ENCODE measurements at regions not wholly inside any gene's neighbourhood (a gene's known extent, or its start where the extent isn't known, plus 50 kb on each side); places are given as distances from the start of the nearest gene placed in this dataset.
"Not testable (repeated sequence)": the region's sequence is repeated elsewhere in the genome, so short reads cannot be mapped to it uniquely, and the experiment has no call there.

DNA sequence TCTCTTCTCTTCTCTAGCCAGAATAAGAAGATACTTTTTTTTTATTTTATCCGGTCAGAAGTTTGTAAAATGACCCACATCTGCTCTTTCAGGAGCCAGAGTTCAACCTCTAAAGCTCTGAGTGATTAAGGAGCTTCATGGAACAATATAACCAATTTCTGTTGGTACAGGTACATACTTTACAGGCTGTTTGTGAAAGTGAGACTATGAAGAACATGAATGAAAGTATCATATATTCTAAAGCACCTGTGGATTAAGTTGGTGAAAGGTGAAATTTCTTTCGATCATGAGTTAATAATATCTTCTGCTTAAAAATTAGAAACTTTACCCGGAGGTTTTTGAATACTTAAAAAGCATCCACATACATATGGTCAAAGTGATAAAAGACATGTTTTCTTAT is 65.2 kb downstream of the DMRT2 start:
- no peak for DNase-seq (ENCODE audit: low read depth in 2 of 2)

GRCh38 chr9:1117439-1117838 is 67.3 kb downstream of the DMRT2 start:
- no peak for DNase-seq (ENCODE audit: low read depth in 2 of 2)

GRCh38 chr9:1120500-1121165 is 70.5 kb downstream of the DMRT2 start:
- DNase-seq (ENCODE audit: low read depth in 2 of 2): no peak

DNA sequence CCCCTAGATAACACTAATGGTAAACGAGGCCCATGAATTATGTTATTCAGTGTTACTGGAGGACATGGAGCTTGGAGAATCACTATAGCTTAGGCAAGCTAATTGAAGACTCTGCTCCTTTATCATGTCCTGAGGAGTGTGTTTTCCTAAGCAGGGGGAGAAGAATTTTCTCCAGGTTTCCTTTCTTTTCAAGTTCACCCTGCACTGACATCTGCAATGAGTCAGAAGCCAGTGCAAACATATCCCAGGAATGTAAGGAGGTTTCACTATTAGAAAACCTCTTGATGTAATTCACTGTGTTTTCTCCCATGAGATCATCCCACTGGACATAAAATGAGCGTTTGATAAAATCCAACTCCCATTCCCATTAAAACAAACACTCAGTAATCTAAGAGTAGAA is 75.6 kb downstream of the DMRT2 start:
- DNase-seq (ENCODE audit: low read depth in 2 of 2): peak; percentile 20 to 30

DNA sequence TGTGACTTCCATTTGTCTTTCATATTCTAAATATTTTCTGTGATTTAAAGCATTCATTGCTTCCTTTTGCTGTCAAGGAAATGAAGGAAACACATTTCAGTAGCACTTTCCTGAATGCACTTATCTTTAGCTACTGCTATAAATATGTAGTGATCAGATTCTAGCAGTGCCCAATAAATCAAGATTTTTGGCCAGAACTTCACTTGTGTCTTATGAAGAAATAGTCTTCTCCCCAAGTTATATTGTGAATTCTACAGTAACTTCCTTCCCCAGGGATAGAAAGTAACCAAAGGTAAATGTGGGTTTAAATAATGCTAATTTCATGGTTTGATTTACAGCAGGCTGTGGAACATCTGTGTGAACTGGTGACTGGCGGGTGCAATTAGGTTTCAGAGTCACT is 77.9 kb downstream of the DMRT2 start:
- no peak for DNase-seq (ENCODE audit: low read depth in 2 of 2)

DNA sequence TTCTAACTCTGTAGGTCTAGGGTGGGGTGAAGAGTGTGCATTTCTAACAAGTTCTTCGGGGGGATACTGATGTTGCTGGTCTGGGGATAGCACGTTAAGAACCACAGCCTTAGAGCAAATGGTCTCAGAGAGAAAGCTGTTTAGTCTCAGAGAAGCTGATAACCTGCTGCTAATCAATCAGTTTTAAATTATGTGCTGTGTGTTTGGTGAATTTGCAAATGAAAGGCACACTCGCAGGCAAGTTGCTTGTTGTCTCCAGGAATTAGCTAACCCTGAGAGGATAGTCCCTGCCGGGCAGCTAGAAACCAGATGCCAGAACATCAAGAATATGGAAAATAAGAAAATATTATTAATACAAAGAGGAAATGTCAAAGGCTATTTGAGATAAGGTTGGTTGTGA is 79.2 kb downstream of the DMRT2 start:
- DNase-seq (ENCODE audit: low read depth in 2 of 2): no peak

- DNase-seq (ENCODE audit: low read depth in 2 of 2): no peak
Observed at GRCh38 chr9:1140057-1140456, 89.9 kb downstream of the DMRT2 start.

- no peak for DNase-seq (ENCODE audit: low read depth in 2 of 2)
Observed at GRCh38 chr9:1151691-1152090, 101.5 kb downstream of the DMRT2 start.

GRCh38 chr9:1152171-1152570 is 102.0 kb downstream of the DMRT2 start:
- no peak for DNase-seq (ENCODE audit: low read depth in 2 of 2)

GRCh38 chr9:1154739-1155138 is 104.6 kb downstream of the DMRT2 start:
- DNase-seq (ENCODE audit: low read depth in 2 of 2): no peak

GRCh38 chr9:1155602-1156001 is 105.4 kb downstream of the DMRT2 start:
- no peak for DNase-seq (ENCODE audit: low read depth in 2 of 2)

DNA sequence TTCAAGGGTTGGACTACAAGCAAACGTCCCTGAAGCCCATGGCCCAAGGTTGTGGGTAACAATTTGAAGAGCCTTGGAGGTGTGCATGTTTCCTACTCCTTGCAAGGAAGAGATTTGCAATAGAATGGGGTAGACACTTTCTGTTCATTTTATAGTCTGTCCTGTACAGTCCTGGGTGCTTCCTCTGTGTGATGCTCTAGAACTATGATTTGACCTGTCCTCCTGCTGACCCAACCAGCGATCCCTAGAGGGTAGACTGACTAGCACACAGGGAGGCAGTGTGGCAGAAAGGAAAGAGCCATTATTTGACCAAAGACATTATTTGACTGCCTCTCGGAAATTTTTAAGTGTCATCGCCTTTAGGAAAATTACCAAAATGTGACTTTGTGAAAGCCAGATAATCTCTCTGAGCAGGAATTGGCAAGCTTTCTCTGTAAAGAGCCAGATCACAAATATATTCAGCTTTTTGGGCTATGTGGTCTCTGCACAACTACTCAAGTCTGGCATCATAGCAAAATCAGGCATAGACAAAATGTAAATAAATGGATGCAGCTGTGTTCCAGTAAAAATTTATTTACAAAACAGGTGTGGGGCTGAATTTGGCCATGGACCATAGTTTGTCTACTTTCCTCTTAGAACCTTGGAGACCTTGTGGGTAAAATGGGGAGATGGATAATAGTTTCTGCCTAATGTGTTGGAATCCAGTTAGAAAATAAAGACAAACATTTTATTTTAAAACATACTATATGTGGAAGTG is 106.8 kb downstream of the DMRT2 start:
- DNase-seq (ENCODE audit: low read depth in 2 of 2): no peak

DNA sequence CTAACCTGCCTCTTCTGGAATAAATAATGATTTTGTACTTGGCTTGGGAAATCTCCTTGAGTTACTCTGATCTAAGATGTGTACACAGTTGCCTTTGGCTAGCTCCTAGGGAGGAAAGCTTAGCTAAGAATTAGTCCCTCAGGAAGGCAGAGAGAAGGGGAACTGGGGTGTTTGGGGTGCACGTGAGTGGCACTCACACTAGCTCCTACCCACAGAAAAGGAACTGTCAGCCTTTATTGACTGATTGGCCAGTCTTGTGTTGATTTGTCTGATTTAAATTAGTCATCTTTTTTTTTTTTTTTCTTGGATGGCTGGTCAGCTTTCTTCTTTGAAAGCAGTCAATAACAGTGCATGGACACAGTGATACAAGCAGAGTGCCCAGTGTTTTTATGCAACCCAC is 107.7 kb downstream of the DMRT2 start:
- DNase-seq (ENCODE audit: low read depth in 2 of 2): no peak

GRCh38 chr9:1170918-1171317 is 120.8 kb downstream of the DMRT2 start:
- no peak for DNase-seq (ENCODE audit: low read depth in 2 of 2)

GRCh38 chr9:1171546-1171945 is 121.4 kb downstream of the DMRT2 start:
- no peak for DNase-seq (ENCODE audit: low read depth in 2 of 2)

DNA sequence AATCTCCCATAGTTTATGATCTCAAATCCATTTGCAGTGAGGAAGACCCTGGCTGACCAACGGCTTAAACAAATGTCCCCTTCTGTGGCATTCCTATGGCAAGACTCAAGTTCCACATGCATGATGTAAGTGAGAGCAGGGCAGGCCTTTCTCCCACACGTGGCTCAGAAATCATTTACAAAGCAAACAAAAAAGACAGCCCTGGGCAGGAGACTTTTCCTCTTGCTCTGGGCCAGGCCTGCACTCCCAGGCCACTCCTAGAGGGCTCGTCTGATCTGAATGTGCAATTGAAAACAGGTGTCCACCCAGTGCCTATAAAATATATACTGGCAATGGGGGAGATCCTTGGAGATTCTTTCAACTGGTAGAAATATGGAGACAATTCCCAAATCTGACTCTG is 123.1 kb downstream of the DMRT2 start:
- DNase-seq (ENCODE audit: low read depth in 2 of 2): no peak

DNA sequence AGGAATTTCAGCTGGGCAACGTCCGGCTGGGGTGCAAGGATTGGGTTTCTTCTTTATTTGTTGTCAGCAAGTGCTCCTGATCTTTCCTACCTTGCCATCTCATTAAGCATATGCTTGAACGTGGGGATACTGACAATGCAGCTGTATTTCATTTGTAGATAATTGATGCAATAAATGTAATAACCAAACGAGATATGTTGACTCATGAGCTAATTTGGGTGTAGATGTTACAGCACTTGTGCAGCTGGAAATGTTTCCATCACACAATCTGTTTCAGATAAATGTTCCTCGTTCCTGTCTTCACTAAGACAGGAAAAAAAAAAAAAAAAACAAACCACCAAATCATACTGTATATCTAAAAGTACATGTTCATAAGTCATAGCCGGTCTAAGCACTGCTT is 123.8 kb downstream of the DMRT2 start:
- peak; percentile 68 to 72 for DNase-seq (ENCODE audit: low read depth in 2 of 2)

DNA sequence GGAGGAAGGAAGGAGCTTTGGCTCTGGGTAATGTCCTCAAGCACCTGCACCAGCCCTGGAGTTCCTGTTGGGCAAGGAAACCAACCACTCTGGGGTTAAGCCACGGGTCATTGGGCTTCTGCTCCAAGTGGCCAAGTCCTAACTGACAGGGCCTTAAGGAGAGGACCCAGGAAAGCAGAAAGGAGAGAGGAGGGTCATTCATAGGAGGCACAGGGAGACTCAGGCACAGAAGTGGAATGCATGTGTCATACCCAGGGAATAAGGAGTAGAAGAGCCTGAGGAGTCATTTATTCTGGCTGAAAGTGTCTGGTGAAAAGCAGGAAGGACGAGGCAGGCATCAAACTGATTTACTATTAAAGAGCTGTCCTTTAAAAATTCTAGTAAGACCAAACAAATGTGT is 129.2 kb downstream of the DMRT2 start:
- no peak for DNase-seq (ENCODE audit: low read depth in 2 of 2)

- DNase-seq (ENCODE audit: low read depth in 2 of 2): peak; percentile 35 to 36
Observed at GRCh38 chr9:1184146-1184545, 134.0 kb downstream of the DMRT2 start.

- not testable (repeated sequence) for DNase-seq (ENCODE audit: low read depth in 2 of 2)
Observed at GRCh38 chr9:1187137-1187536, 137.0 kb downstream of the DMRT2 start.

DNA sequence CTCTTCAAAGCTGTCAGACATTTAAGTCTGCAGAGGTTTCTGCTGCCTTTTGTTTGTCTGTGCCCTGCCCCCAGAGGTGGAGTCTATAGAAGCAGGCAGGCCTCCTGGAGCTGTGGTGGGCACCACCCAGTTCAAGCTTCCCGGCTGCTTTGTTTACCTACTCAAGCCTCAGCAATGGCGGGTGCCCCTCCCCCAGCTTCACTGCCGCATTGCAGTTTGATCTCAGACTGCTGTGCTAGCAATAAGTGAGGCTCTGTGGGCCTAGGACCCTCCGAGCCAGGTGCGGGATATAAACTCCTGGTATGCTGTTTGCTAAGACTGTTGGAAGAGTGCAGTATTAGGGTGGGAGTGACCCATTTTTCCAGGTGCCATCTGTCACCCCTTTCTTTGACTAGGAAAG is 145.5 kb downstream of the DMRT2 start:
- DNase-seq (ENCODE audit: low read depth in 2 of 2): not testable (repeated sequence)

DNA sequence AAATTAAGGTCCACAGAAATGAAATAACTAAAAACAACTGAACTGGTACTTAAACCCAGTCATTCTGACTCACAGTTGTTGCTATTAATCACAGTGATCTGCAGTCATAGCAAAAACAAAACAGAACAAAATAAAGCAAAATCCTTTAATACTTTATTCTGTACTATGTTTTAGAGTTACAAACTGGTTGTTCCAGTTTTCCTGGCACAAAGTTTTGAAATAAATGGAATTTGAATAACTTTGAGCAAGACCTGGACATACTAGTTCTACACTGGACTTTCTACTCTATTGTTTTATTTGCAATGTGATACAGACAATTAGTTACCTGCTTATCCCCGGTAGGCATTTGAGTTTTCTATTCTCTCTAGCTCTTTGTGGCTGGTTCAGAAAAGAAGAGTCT is 147.9 kb downstream of the DMRT2 start:
- no peak for DNase-seq (ENCODE audit: low read depth in 2 of 2)

GRCh38 chr9:1200847-1201251 is 150.7 kb downstream of the DMRT2 start:
- no peak for DNase-seq (ENCODE audit: low read depth in 2 of 2)

DNA sequence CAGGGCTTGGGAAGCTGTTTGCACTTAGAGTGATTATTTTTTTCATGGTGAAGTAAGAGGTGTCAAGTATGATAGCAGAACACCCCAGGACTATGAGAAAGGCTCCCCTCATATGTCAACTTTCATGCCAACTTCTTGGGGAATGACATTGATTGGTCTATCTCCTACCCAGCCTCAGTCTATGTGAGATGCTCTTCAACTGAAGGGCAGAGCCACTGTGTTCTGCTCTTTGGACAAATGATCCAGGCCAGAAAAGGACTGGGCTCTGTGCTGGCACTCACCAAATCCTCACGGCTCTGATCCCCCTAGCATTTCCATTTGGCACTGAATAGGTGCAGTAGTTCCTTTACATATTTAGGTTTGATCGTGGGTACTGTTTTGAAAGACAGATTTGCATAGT is 151.1 kb downstream of the DMRT2 start:
- no peak for DNase-seq (ENCODE audit: low read depth in 2 of 2)
